ENCODE measurements at regions not wholly inside any gene's neighbourhood (a gene's known extent, or its start where the extent isn't known, plus 50 kb on each side); places are given as distances from the start of the nearest gene placed in this dataset.
"Not testable (repeated sequence)": the region's sequence is repeated elsewhere in the genome, so short reads cannot be mapped to it uniquely, and the experiment has no call there.

GRCh38 chr2:13686262-13686661 is 946.3 kb upstream of the LRATD1 start:
- no peak for ATAC-seq
- Mint-ChIP-seq H3K4me1 (ENCODE audit: low read depth) (no peaks in the 10 kb centered on the region), H3K4me3 (no peak overlapping the region), H3K36me3 (ENCODE audit: low read depth) (no peaks in the 10 kb centered on the region), H3K27me3 (ENCODE audit: low read depth) (no peaks in the 10 kb centered on the region), H3K9me3 (ENCODE audit: insufficient read depth) (peaks cover 20% of the 10 kb centered on the region), H3K27ac (no peak overlapping the region)
- POLR2A ChIA-PET: no interaction called here
- CTCF ChIA-PET: no interaction called here
- DNase-seq: no peak

- ATAC-seq (no peak), DNase-seq (no peak)
- Mint-ChIP-seq H3K4me3 (no peak overlapping the region), H3K27ac (no peak overlapping the region), H3K9me3 (ENCODE audit: insufficient read depth) (no peaks in the 10 kb centered on the region), H3K27me3 (ENCODE audit: low read depth) (no peaks in the 10 kb centered on the region), H3K4me1 (ENCODE audit: low read depth) (no peaks in the 10 kb centered on the region), H3K36me3 (ENCODE audit: low read depth) (no peaks in the 10 kb centered on the region)
- ChIA-PET CTCF (no interaction called here), POLR2A (no interaction called here)
Measured at GRCh38 chr2:13694673-13695072, 937.8 kb upstream of the LRATD1 start.

- H3K4me3 Mint-ChIP-seq: no peak overlapping the region
- CTCF ChIA-PET: no interaction called here
- POLR2A ChIA-PET: no interaction called here
Measured at GRCh38 chr2:13696601-13697000, 935.9 kb upstream of the LRATD1 start.

GRCh38 chr2:13698847-13699246 is 933.7 kb upstream of the LRATD1 start:
- no peaks in the 10 kb centered on the region for H3K9me3 Mint-ChIP-seq (ENCODE audit: insufficient read depth)
- CTCF ChIA-PET: interaction anchor here (1.0 kb wide), 1 partner anchor 10 kb away, joined by 4 read pairs; no protein-coding TSS in a partner anchor
- POLR2A ChIA-PET: no interaction called here
- no peak overlapping the region for H3K4me3 Mint-ChIP-seq
- no peak overlapping the region for H3K27ac Mint-ChIP-seq
- no peaks in the 10 kb centered on the region for H3K27me3 Mint-ChIP-seq (ENCODE audit: low read depth)
- no peaks in the 10 kb centered on the region for H3K36me3 Mint-ChIP-seq (ENCODE audit: low read depth)
- H3K4me1 Mint-ChIP-seq (ENCODE audit: low read depth): no peaks in the 10 kb centered on the region
- DNase-seq (no peak), ATAC-seq (no peak)

More at GRCh38 chr2:13696601-13697000, 935.9 kb upstream of the LRATD1 start:
- H3K27ac Mint-ChIP-seq: no peak overlapping the region
- H3K4me1 Mint-ChIP-seq (ENCODE audit: low read depth): no peaks in the 10 kb centered on the region
- ATAC-seq (no peak), DNase-seq (no peak)
- no peaks in the 10 kb centered on the region for H3K27me3 Mint-ChIP-seq (ENCODE audit: low read depth)
- no peaks in the 10 kb centered on the region for H3K9me3 Mint-ChIP-seq (ENCODE audit: insufficient read depth)
- H3K36me3 Mint-ChIP-seq (ENCODE audit: low read depth): no peaks in the 10 kb centered on the region

GRCh38 chr2:13699939-13700338 is 932.6 kb upstream of the LRATD1 start:
- not testable (repeated sequence) for H3K27me3 Mint-ChIP-seq (ENCODE audit: low read depth)

GRCh38 chr2:13711154-13711553 is 921.4 kb upstream of the LRATD1 start:
- Mint-ChIP-seq H3K27me3 (ENCODE audit: low read depth) (no peaks in the 10 kb centered on the region), H3K4me1 (ENCODE audit: low read depth) (no peaks in the 10 kb centered on the region), H3K4me3 (no peak overlapping the region), H3K9me3 (ENCODE audit: insufficient read depth) (peaks cover 19% of the 10 kb centered on the region), H3K36me3 (ENCODE audit: low read depth) (no peaks in the 10 kb centered on the region), H3K27ac (no peak overlapping the region)
- DNase-seq (no peak), ATAC-seq (no peak)
- CTCF ChIA-PET: no interaction called here
- POLR2A ChIA-PET: no interaction called here

More at GRCh38 chr2:13699939-13700338, 932.6 kb upstream of the LRATD1 start:
- POLR2A ChIA-PET; DNase-seq; H3K4me3 Mint-ChIP-seq; H3K27ac Mint-ChIP-seq; H3K36me3 Mint-ChIP-seq (ENCODE audit: low read depth); H3K4me1 Mint-ChIP-seq (ENCODE audit: low read depth); CTCF ChIA-PET; ATAC-seq; H3K9me3 Mint-ChIP-seq (ENCODE audit: insufficient read depth): not testable (repeated sequence)

- no peak for DNase-seq
- H3K4me1 Mint-ChIP-seq (ENCODE audit: low read depth): no peaks in the 10 kb centered on the region
- H3K27me3 Mint-ChIP-seq (ENCODE audit: low read depth): no peaks in the 10 kb centered on the region
Measured at GRCh38 chr2:13714466-13714865, 918.1 kb upstream of the LRATD1 start.

GRCh38 chr2:13725945-13726344 is 906.6 kb upstream of the LRATD1 start:
- no peaks in the 10 kb centered on the region for H3K4me1 Mint-ChIP-seq (ENCODE audit: low read depth)
- H3K9me3 Mint-ChIP-seq (ENCODE audit: insufficient read depth): peaks cover 19% of the 10 kb centered on the region
- ATAC-seq (no peak), DNase-seq (no peak)
- no peaks in the 10 kb centered on the region for H3K36me3 Mint-ChIP-seq (ENCODE audit: low read depth)
- no peaks in the 10 kb centered on the region for H3K27me3 Mint-ChIP-seq (ENCODE audit: low read depth)
- no peak overlapping the region for H3K27ac Mint-ChIP-seq
- ChIA-PET CTCF (no interaction called here), POLR2A (no interaction called here)
- H3K4me3 Mint-ChIP-seq: no peak overlapping the region

More at GRCh38 chr2:13714466-13714865, 918.1 kb upstream of the LRATD1 start:
- no peak overlapping the region for H3K27ac Mint-ChIP-seq
- H3K36me3 Mint-ChIP-seq (ENCODE audit: low read depth): no peaks in the 10 kb centered on the region
- ChIA-PET CTCF (no interaction called here), POLR2A (no interaction called here)
- H3K9me3 Mint-ChIP-seq (ENCODE audit: insufficient read depth): peaks cover 13% of the 10 kb centered on the region
- no peak overlapping the region for H3K4me3 Mint-ChIP-seq
- ATAC-seq: no peak

- ATAC-seq (no peak), DNase-seq (no peak)
- Mint-ChIP-seq H3K27me3 (ENCODE audit: low read depth) (no peaks in the 10 kb centered on the region), H3K36me3 (ENCODE audit: low read depth) (no peaks in the 10 kb centered on the region), H3K9me3 (ENCODE audit: insufficient read depth) (peaks cover 23% of the 10 kb centered on the region), H3K27ac (no peak overlapping the region), H3K4me3 (no peak overlapping the region), H3K4me1 (ENCODE audit: low read depth) (no peaks in the 10 kb centered on the region)
- ChIA-PET CTCF (no interaction called here), POLR2A (no interaction called here)
Measured at GRCh38 chr2:13745330-13745729, 887.2 kb upstream of the LRATD1 start.

GRCh38 chr2:13751955-13752354 is 880.6 kb upstream of the LRATD1 start:
- Mint-ChIP-seq H3K27me3 (ENCODE audit: low read depth) (no peaks in the 10 kb centered on the region), H3K9me3 (ENCODE audit: insufficient read depth) (peaks cover 27% of the 10 kb centered on the region), H3K4me1 (ENCODE audit: low read depth) (no peaks in the 10 kb centered on the region), H3K4me3 (no peak overlapping the region), H3K36me3 (ENCODE audit: low read depth) (no peaks in the 10 kb centered on the region), H3K27ac (no peak overlapping the region)
- ATAC-seq (no peak), DNase-seq (no peak)
- POLR2A ChIA-PET: no interaction called here
- CTCF ChIA-PET: no interaction called here

- no peaks in the 10 kb centered on the region for H3K27me3 Mint-ChIP-seq (ENCODE audit: low read depth)
- ATAC-seq: no peak
Measured at GRCh38 chr2:13758412-13758811, 874.1 kb upstream of the LRATD1 start.

GRCh38 chr2:13768274-13768673 is 864.2 kb upstream of the LRATD1 start:
- CTCF ChIA-PET: no interaction called here
- H3K27ac Mint-ChIP-seq: no peak overlapping the region
- no peak overlapping the region for H3K4me3 Mint-ChIP-seq

More at GRCh38 chr2:13758412-13758811, 874.1 kb upstream of the LRATD1 start:
- no peak for DNase-seq
- Mint-ChIP-seq H3K4me3 (no peak overlapping the region), H3K27ac (no peak overlapping the region), H3K36me3 (ENCODE audit: low read depth) (no peaks in the 10 kb centered on the region), H3K4me1 (ENCODE audit: low read depth) (no peaks in the 10 kb centered on the region), H3K9me3 (ENCODE audit: insufficient read depth) (peaks cover 6% of the 10 kb centered on the region)
- POLR2A ChIA-PET: no interaction called here
- CTCF ChIA-PET: no interaction called here

GRCh38 chr2:13770279-13770678 is 862.2 kb upstream of the LRATD1 start:
- POLR2A ChIA-PET: no interaction called here
- DNase-seq (no peak), ATAC-seq (no peak)
- Mint-ChIP-seq H3K36me3 (ENCODE audit: low read depth) (no peaks in the 10 kb centered on the region), H3K4me1 (ENCODE audit: low read depth) (no peaks in the 10 kb centered on the region), H3K4me3 (no peak overlapping the region), H3K27ac (no peak overlapping the region), H3K9me3 (ENCODE audit: insufficient read depth) (peaks cover 9% of the 10 kb centered on the region), H3K27me3 (ENCODE audit: low read depth) (no peaks in the 10 kb centered on the region)
- CTCF ChIA-PET: no interaction called here

More at GRCh38 chr2:13768274-13768673, 864.2 kb upstream of the LRATD1 start:
- no peaks in the 10 kb centered on the region for H3K27me3 Mint-ChIP-seq (ENCODE audit: low read depth)
- peaks cover 9% of the 10 kb centered on the region for H3K9me3 Mint-ChIP-seq (ENCODE audit: insufficient read depth)
- DNase-seq (no peak), ATAC-seq (no peak)
- POLR2A ChIA-PET: no interaction called here
- no peaks in the 10 kb centered on the region for H3K4me1 Mint-ChIP-seq (ENCODE audit: low read depth)
- H3K36me3 Mint-ChIP-seq (ENCODE audit: low read depth): no peaks in the 10 kb centered on the region

All from activated CD8-positive, alpha-beta T cell treated with anti-CD3 and anti-CD28 coated beads, Interleukin-2, amount 10 ng/mL, durations not matched to agents 7 days and 5 days (primary cell).